Keratinocyte (primary cell): ENCODE measurements at regions not wholly inside any gene's neighbourhood (a gene's known extent, or its start where the extent isn't known, plus 50 kb on each side); places are given as distances from the start of the nearest gene placed in this dataset.

Source experiments
- DNase-seq: peaks from one replicate; pipeline ENCODE4 v3.0.0-alpha.2; 2011; ENCODE audit warnings: low read depth, missing footprints, low spot score
- FAIRE-seq: peaks from 2 replicates; lab custom pipeline; 2011; peaks lifted over from hg19 to GRCh38; lab: Jason Lieb, UNC
- H2AFZ ChIP-seq: 2 replicates; pipeline ENCODE4 v1.6.0; 2012; ENCODE audit warnings: low read length, control low read depth, inconsistent platforms; ENCODE audit not compliant: control insufficient read depth
- H3K27ac ChIP-seq: 2 replicates; pipeline ENCODE4 v1.5.1; 2011; ENCODE audit warnings: low read length; ENCODE audit not compliant: control insufficient read depth, insufficient read depth
- H3K27me3 ChIP-seq: 3 replicates; pipeline ENCODE4 v1.6.0; 2011; ENCODE audit warnings: low read length; ENCODE audit not compliant: control insufficient read depth, insufficient read depth; ENCODE audit errors: extremely low read depth
- H3K36me3 ChIP-seq, 2 experiments: 2 replicates in 1 of 2; 3 replicates in 1 of 2; pipeline ENCODE4 v1.5.1; 2011; ENCODE audit warnings: low read length in 2 of 2, mild to moderate bottlenecking in 1 of 2; ENCODE audit not compliant: control insufficient read depth in 2 of 2, insufficient read depth in 2 of 2; ENCODE audit errors: extremely low read depth in 1 of 2
- H3K4me1 ChIP-seq: 3 replicates; pipeline ENCODE4 v1.5.1; 2011; ENCODE audit warnings: low read length; ENCODE audit not compliant: control insufficient read depth, insufficient read depth; ENCODE audit errors: extremely low read depth
- H3K4me2 ChIP-seq: 3 replicates; pipeline ENCODE4 v1.6.0; 2011; ENCODE audit warnings: low read depth, low read length; ENCODE audit not compliant: control insufficient read depth, insufficient read depth; ENCODE audit errors: extremely low read depth
- H3K4me3 ChIP-seq, 3 experiments: fragments of 200-600 bp in 1 of 3; sonication (generic) in 1 of 3; 2 replicates in 2 of 3; 3 replicates in 1 of 3; pipeline ENCODE4 v1.5.1; 2011 to 2016; ENCODE audit warnings: low read length in 3 of 3, mild to moderate bottlenecking in 3 of 3, control low read depth in 2 of 3, inconsistent platforms in 1 of 3, low read depth in 1 of 3, mixed read lengths in 1 of 3, mixed run types in 1 of 3, moderate library complexity in 1 of 3; ENCODE audit not compliant: control insufficient read depth in 2 of 3, insufficient read depth in 2 of 3; ENCODE audit errors: extremely low read depth in 1 of 3
- H3K79me2 ChIP-seq: 2 replicates; pipeline ENCODE4 v1.6.0; 2012; ENCODE audit warnings: low read length; ENCODE audit not compliant: control insufficient read depth, insufficient read depth
- H3K9ac ChIP-seq: 3 replicates; pipeline ENCODE4 v1.6.0; 2011; ENCODE audit warnings: low read length; ENCODE audit not compliant: control insufficient read depth, insufficient read depth; ENCODE audit errors: extremely low read depth
- H3K9me1 ChIP-seq: 3 replicates; pipeline ENCODE4 v1.6.0; 2011; ENCODE audit warnings: low read length; ENCODE audit not compliant: control insufficient read depth, insufficient read depth; ENCODE audit errors: extremely low read depth
- H3K9me3 ChIP-seq: 2 replicates; pipeline ENCODE4 v1.5.1; 2012; ENCODE audit warnings: low read depth, low read length; ENCODE audit not compliant: control insufficient read depth
- H4K20me1 ChIP-seq: 3 replicates; pipeline ENCODE4 v1.6.0; 2011; ENCODE audit warnings: low read length; ENCODE audit not compliant: control insufficient read depth, insufficient read depth; ENCODE audit errors: extremely low read depth
- CTCF ChIP-seq, 3 experiments: IDR thresholded peaks in 1 of 3; conservative IDR thresholded peaks in 1 of 3; optimal IDR thresholded peaks in 1 of 3; 2 replicates in 2 of 3; 3 replicates in 1 of 3; pipeline versions ENCODE3 to v1.5.1; 2011; ENCODE audit warnings: low read length in 3 of 3, mild to moderate bottlenecking in 3 of 3, moderate library complexity in 2 of 3, control low read depth in 1 of 3, inconsistent platforms in 1 of 3; ENCODE audit not compliant: insufficient read depth in 2 of 3; ENCODE audit errors: extremely low read depth in 1 of 3
- EZH2 ChIP-seq: IDR thresholded peaks from one replicate; pipeline ENCODE4 v1.6.1; 2012; ENCODE audit warnings: inconsistent platforms, mild to moderate bottlenecking, low read length, moderate library complexity
- dilution Hi-C: fragments of 300-500 bp; cut with MboI; formaldehyde crosslinking; loops from one replicate; pipeline ENCODE4 v1.7.0; 2020; ENCODE audit warnings: low sequenced_read_pairs; ENCODE audit not compliant: extremely low pct_ligation_motif_present

DNA sequence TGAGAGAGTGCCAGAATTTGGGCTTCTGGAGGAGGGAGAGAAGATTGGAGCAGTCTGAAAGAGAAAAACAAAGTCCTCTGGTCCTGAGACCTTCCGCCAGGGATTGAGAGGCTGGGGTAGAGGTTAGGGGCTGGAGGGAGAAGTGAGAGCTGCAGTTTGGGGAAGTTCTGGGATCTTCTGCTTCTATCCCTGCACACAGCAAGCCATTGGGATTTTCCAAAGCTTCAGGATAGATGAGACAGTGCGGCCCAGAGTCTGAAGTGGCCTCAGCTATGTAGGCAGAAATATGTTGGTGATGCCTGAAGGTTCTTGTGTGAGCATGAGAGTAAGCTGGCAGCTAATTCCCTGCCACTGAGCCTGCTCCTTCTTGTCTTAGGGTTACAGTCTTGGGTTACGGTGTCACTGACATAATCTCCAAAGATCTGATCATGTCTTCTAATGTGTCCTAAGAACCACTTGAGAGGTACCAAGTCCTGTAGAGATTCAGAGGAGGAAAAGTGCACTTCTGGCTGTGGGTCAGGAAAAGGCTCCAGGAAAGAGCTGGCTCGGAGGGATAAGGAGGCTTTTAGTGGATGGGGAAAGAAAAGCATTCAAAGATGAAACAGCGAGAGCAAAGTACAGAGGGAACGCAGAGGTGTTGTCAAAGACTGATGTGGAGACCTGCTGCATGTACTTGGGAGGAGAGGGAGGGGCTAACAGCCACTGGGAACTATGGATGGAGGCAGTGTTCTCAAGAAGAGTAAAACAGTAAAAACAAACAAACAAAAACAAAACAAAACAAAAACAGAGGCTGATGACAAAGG is 131.1 kb upstream of the MYLIP start:
- no peak overlapping the region for H2AFZ ChIP-seq
- H3K36me3 ChIP-seq: no peaks in the 10 kb centered on the region
- H3K4me1 ChIP-seq: no peaks in the 10 kb centered on the region
- H3K9me3 ChIP-seq: no peaks in the 10 kb centered on the region
- H3K4me2 ChIP-seq: no peak overlapping the region
- no peak overlapping the region for H3K4me3 ChIP-seq
- H4K20me1 ChIP-seq: no peaks in the 10 kb centered on the region
- H3K9me1 ChIP-seq: no peaks in the 10 kb centered on the region
- DNase-seq: no peak
- TF ChIP-seq CTCF (optimal IDR thresholded peaks at IDR 0.05 in 1 of 3, IDR thresholded peaks at IDR 0.05 in 1 of 3, conservative IDR thresholded peaks at IDR 0.05 in 1 of 3; ENCODE audit: extremely low read depth in 1 of 3, insufficient read depth in 2 of 3, low read length in 3 of 3): no peak
- H3K27ac ChIP-seq: no peak overlapping the region
- FAIRE-seq: no peak
- peaks cover 3% of the 10 kb centered on the region for H3K27me3 ChIP-seq
- dilution Hi-C loops: no loop called here
- H3K79me2 ChIP-seq: no peaks in the 10 kb centered on the region
- H3K9ac ChIP-seq: no peak overlapping the region

DNA sequence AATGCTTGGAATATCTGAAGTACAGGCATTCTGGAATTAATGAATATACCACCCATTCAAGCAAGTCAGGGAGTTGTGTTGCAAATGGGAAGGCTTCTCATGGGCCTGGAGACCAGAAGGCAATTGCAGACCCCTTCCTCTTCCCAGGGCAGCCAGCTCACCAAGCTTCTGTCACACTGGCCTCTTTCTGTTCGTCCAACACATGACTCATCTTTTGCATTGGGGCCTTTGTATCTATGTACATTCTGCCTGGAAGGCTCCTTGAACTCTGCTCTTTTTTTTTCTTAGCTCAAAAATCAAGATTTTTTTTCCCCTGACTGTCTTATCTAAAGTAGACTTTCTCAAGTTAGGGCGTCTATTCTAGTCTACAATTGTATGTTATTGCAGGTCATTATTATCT is 132.9 kb upstream of the MYLIP start:
- H3K9me3 ChIP-seq: no peaks in the 10 kb centered on the region
- H3K27ac ChIP-seq: no peak overlapping the region
- dilution Hi-C loops: no loop called here
- no peaks in the 10 kb centered on the region for H4K20me1 ChIP-seq
- no peaks in the 10 kb centered on the region for H3K36me3 ChIP-seq
- no peaks in the 10 kb centered on the region for H3K4me1 ChIP-seq
- no peak for FAIRE-seq
- DNase-seq: no peak
- no peak overlapping the region for H3K4me3 ChIP-seq
- no peak overlapping the region for H3K9ac ChIP-seq
- no peaks in the 10 kb centered on the region for H3K9me1 ChIP-seq
- H2AFZ ChIP-seq: no peak overlapping the region
- H3K79me2 ChIP-seq: no peaks in the 10 kb centered on the region
- H3K4me2 ChIP-seq: no peak overlapping the region
- no peak for TF ChIP-seq EZH2
- no peak for TF ChIP-seq CTCF (optimal IDR thresholded peaks at IDR 0.05 in 1 of 3, IDR thresholded peaks at IDR 0.05 in 1 of 3, conservative IDR thresholded peaks at IDR 0.05 in 1 of 3; ENCODE audit: extremely low read depth in 1 of 3, insufficient read depth in 2 of 3, low read length in 3 of 3)
- H3K27me3 ChIP-seq: peaks cover 3% of the 10 kb centered on the region
